HEK293 (cell line): ENCODE measurements at regions not wholly inside any gene's neighbourhood (a gene's known extent, or its start where the extent isn't known, plus 50 kb on each side); places are given as distances from the start of the nearest gene placed in this dataset.

Experiments
- IKZF3 ChIP-seq: fragments of 450-650 bp; IDR thresholded peaks from 2 replicates; pipeline ENCODE4 v1.5.0; 2018; ENCODE audit warnings: missing biosample characterization, mild to moderate bottlenecking, missing genetic modification characterization, moderate library complexity
- OVOL3 ChIP-seq: fragments of 450-650 bp; formaldehyde crosslinking; IDR thresholded peaks from 2 replicates; pipeline ENCODE4 v1.5.1; 2016; ENCODE audit warnings: missing biosample characterization, missing genetic modification characterization
- YY1 ChIP-seq: fragments of 450-650 bp; formaldehyde crosslinking; IDR thresholded peaks from 2 replicates; pipeline ENCODE4 v1.5.1; 2018; ENCODE audit warnings: missing biosample characterization, missing genetic modification characterization
- ZNF10 ChIP-seq: fragments of 450-650 bp; formaldehyde crosslinking; IDR thresholded peaks from 2 replicates; pipeline ENCODE4 v1.5.1; 2017; ENCODE audit warnings: missing biosample characterization, missing genetic modification characterization
- ZNF121 ChIP-seq: fragments of 450-650 bp; formaldehyde crosslinking; IDR thresholded peaks from 2 replicates; pipeline ENCODE4 v1.5.1; 2016; ENCODE audit warnings: missing biosample characterization, missing genetic modification characterization
- ZNF350 ChIP-seq: fragments of 450-650 bp; formaldehyde crosslinking; IDR thresholded peaks from 2 replicates; pipeline ENCODE4 v1.5.0; 2017; ENCODE audit warnings: missing biosample characterization, mild to moderate bottlenecking, missing genetic modification characterization
- ZNF354C ChIP-seq: fragments of 450-650 bp; formaldehyde crosslinking; IDR thresholded peaks from 2 replicates; pipeline ENCODE4 v1.5.1; 2016; ENCODE audit warnings: missing biosample characterization, missing genetic modification characterization, low read depth, borderline replicate concordance
- ZNF600 ChIP-seq: fragments of 450-650 bp; formaldehyde crosslinking; IDR thresholded peaks from 2 replicates; pipeline ENCODE4 v1.5.1; 2016; ENCODE audit warnings: missing biosample characterization, missing genetic modification characterization
- ZNF660 ChIP-seq: fragments of 450-650 bp; IDR thresholded peaks from 2 replicates; pipeline ENCODE4 v1.5.1; 2018; ENCODE audit warnings: missing biosample characterization, mild to moderate bottlenecking, missing genetic modification characterization
- TF ChIP-seq, protein P1 (sequence below): fragments of 450-650 bp; formaldehyde crosslinking; IDR thresholded peaks from 2 replicates; pipeline ENCODE4 v1.5.1; 2016; ENCODE audit warnings: missing biosample characterization, missing genetic modification characterization
- TF ChIP-seq, protein P2 (sequence below): sonication (generic); formaldehyde crosslinking; IDR thresholded peaks from 2 replicates; pipeline ENCODE4 v1.8.1; 2022; ENCODE audit warnings: mild to moderate bottlenecking, moderate library complexity, missing genetic modification reagents

DNA sequence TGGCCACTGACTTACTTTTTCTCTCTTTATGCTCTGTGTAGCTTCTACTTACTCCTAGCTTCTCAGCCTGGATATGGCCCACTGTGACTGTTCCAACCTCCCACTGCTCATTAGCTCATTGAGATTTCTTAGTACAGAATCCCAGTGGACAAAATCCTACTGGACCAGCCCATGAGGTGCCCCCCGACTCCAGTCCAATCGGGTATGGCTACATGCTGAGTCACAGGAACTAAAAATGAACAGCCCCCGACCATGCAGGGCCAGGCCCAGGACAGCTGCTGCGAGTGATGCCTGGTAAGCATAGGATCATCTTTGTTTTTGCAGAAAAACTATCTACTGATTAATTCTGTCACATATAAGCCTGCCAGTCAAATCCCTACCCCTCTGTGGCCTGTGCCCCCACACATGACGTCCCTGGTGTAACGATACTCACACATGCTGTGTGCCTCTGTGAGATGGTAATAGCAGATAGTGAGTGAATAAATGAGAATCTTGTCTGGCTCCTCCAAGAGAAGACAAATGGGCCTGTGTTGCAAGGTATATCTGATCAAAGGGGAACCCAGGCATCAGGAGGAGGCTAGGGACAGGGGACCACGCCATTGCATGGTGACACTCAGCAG is 85.9 kb upstream of the KLF7 start:
- TF ChIP-seq, protein P1, sequence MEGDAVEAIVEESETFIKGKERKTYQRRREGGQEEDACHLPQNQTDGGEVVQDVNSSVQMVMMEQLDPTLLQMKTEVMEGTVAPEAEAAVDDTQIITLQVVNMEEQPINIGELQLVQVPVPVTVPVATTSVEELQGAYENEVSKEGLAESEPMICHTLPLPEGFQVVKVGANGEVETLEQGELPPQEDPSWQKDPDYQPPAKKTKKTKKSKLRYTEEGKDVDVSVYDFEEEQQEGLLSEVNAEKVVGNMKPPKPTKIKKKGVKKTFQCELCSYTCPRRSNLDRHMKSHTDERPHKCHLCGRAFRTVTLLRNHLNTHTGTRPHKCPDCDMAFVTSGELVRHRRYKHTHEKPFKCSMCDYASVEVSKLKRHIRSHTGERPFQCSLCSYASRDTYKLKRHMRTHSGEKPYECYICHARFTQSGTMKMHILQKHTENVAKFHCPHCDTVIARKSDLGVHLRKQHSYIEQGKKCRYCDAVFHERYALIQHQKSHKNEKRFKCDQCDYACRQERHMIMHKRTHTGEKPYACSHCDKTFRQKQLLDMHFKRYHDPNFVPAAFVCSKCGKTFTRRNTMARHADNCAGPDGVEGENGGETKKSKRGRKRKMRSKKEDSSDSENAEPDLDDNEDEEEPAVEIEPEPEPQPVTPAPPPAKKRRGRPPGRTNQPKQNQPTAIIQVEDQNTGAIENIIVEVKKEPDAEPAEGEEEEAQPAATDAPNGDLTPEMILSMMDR (tag by site-specific recombination): no peak
- TF ChIP-seq ZNF350 (tag by site-specific recombination) (no peak), OVOL3 (tag by site-specific recombination) (no peak), ZNF600 (no peak), ZNF121 (tag by site-specific recombination) (no peak), YY1 (no peak), ZNF660 (tag by site-specific recombination) (no peak), ZNF10 (tag by site-specific recombination) (no peak), ZNF354C (tag by site-specific recombination) (no peak), IKZF3 (tag by site-specific recombination) (no peak)
- TF ChIP-seq, protein P2, sequence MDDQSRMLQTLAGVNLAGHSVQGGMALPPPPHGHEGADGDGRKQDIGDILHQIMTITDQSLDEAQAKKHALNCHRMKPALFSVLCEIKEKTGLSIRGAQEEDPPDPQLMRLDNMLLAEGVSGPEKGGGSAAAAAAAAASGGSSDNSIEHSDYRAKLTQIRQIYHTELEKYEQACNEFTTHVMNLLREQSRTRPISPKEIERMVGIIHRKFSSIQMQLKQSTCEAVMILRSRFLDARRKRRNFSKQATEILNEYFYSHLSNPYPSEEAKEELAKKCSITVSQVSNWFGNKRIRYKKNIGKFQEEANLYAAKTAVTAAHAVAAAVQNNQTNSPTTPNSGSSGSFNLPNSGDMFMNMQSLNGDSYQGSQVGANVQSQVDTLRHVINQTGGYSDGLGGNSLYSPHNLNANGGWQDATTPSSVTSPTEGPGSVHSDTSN: no peak
